ENCODE measurements at regions not wholly inside any gene's neighbourhood (a gene's known extent, or its start where the extent isn't known, plus 50 kb on each side); places are given as distances from the start of the nearest gene placed in this dataset.

DNA sequence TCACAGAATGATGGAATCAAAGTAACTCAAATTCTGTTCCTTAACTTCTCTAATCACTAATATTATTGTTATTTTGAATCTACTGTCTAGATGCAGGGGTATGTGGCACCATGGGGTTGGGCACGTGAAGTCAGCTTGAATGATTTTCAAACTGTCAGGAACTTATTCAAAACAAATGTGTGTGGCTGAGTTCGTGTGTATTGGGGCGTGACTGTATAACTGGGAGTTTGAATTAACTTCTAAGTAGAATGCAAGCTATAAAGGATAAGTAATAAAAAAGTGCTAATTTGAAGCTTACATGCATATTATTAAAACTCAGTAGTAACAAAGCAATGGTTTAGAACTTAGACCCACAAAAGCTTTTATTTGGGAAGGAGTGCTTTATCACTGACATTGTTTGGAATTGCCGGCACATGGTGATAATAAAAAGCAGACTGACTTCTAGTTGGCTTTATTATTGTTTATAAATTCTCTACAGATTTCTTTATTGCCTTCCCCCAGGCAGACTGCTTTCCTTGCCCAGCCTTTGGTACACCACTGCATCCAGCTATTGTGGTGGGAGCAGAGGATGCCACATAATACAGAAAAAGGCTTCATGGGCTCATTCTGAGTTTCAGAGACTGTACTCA lies 84.3 kb downstream of the TENT5C start:
- TF ChIP-seq CTCF (IDR thresholded peaks at IDR 0.05; ENCODE audit: poor library complexity): no peak
- no peak for TF ChIP-seq EZH2 (IDR thresholded peaks at IDR 0.05; ENCODE audit: borderline replicate concordance)

Data from hepatocyte (in vitro differentiated cells).